DMS53 treated with DMSO at 0.1 percent for 48 hours (cell line): ENCODE measurements at regions not wholly inside any gene's neighbourhood (a gene's known extent, or its start where the extent isn't known, plus 50 kb on each side); places are given as distances from the start of the nearest gene placed in this dataset.
"Not testable (repeated sequence)": the region's sequence is repeated elsewhere in the genome, so short reads cannot be mapped to it uniquely, and the experiment has no call there.

Experiments
- DNase-seq: peaks from one replicate; lab custom pipeline; 2025; ENCODE audit not compliant: unreplicated experiment; lab: John Stamatoyannopoulos, UW

- DNase-seq = no peak
These were observed 99.6 kb upstream of the RGS1 start for GRCh38 chr1:192475970-192476369.

- peak; percentile 54 for DNase-seq
These were observed 98.7 kb upstream of the RGS1 start for GRCh38 chr1:192476802-192477298.

GRCh38 chr1:192477630-192478029 lies 97.9 kb upstream of the RGS1 start:
- DNase-seq = peak; percentile 61

DNA sequence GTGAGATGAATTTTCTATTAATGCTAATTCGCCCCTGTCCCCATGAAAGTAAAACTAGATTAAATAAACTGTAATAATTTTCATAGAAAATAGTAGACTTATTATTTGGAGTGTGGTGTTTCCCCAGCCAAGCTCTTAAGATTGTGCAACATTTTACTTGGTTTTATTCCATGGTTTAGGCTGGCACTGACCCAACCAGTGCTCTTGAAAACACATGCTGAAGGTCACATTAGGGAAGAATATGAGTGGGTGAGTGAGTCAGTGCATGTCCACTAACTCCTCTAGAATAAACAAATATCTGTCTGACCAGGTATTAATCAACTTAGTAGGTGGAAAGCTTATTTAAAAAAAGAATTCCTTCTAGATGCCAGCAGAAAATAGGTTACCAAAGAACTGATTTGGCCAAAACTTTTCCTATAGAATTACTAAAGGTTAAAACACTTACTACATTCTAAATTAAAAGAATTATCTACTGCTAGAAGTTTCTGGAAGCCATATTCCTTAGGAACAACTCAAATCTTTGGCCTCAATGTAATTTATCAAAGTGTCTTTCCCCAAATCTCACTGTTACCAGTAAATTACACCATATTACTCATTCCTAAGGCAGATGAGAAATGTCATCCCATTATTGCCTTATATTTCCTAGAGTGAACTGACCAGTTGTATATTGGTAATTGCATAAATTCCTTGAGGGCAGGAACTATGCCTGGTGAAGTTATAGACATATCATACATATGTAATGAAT lies 89.7 kb upstream of the RGS1 start:
- peak; percentile 73 for DNase-seq

GRCh38 chr1:192488058-192488457 lies 87.5 kb upstream of the RGS1 start:
- no peak for DNase-seq

- no peak for DNase-seq
These were observed 86.5 kb upstream of the RGS1 start for GRCh38 chr1:192489047-192489446.

GRCh38 chr1:192489748-192490147 lies 85.8 kb upstream of the RGS1 start:
- DNase-seq = peak; percentile 90

DNA sequence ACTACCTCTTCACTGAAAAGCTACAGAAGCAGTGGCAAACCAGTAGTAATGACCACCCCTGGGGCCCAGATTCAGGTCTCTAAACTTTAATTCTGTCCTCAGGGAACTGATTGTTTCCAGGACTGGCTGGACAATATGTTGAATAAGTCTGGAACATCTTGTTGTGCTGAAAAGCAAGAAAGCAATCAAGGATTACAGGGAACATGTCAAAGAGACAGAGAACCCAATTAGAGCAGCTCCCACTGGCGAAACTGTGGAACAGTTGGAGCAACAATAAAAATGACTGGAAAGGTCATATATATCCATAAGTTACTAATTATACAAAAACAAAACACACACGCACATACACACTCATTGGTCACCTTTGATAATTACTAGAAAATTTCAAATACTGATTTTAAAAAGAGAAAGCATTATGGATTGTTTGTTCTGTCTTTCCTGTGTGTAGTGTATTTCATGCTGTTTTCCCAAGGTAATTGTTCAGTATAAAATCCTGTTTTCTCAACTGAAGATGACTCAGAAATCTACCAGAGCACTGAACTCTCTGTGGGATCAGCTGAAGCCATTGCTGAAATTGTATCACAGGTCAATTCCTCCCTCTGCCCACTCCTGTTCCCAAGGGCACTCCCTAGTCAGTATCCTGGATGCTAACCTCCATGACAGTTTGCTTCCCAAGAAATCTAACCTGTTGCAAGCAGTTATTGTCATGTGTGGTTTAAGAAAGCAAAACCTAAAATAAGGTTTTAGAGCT lies 83.6 kb upstream of the RGS1 start:
- no peak for DNase-seq

GRCh38 chr1:192493584-192493983 lies 82.0 kb upstream of the RGS1 start:
- DNase-seq = no peak

- no peak for DNase-seq
These were observed 79.1 kb upstream of the RGS1 start for GRCh38 chr1:192496369-192497056.

GRCh38 chr1:192497214-192497794 lies 78.3 kb upstream of the RGS1 start:
- DNase-seq = no peak

- not testable (repeated sequence) for DNase-seq
These were observed 77.5 kb upstream of the RGS1 start for GRCh38 chr1:192498092-192498491.

DNA sequence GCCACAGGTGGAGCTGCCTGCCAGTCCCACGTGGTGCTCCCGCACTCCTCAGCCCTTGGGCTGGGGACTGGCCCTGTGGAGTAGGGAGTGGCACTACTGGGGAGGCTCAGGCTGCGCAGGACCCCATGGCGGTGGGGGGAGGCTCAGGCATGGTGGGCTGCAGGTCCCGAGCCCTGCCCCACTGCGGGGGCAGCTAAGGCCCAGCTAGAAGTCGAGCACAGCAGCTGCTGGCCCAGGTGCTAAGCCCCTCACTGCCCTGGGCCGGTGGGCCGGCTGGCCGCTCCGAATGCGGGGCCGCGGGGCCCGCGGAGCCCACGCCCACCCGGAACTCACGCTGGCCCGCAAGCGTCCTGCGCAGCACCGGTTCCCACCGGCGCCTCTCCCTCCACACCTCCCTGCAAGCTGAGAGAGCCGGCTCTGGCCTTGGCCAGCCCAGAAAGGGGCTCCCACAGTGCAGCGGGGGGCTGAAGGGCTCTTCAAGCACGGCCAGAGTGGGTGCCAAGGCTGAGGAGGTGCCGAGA lies 76.5 kb upstream of the RGS1 start:
- not testable (repeated sequence) for DNase-seq

DNA sequence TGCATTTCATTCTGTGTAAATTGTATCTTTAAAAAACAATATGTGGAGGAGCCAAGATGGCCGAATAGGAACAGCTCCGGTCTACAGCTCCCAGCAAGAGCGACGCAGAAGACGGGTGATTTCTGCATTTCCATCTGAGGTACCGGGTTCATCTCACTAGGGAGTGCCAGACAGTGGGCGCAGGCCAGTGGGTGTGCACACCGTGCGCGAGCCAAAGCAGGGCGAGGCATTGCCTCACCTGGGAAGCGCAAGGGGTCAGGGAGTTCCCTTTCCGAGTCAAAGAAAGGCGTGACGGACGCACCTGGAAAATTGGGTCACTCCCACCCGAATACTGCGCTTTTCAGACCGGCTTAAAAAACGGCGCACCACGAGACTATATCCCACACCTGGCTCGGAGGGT lies 75.0 kb upstream of the RGS1 start:
- DNase-seq = not testable (repeated sequence)

GRCh38 chr1:192506741-192507155 lies 68.8 kb upstream of the RGS1 start:
- DNase-seq = no peak

GRCh38 chr1:192512426-192513162 lies 63.0 kb upstream of the RGS1 start:
- no peak for DNase-seq

DNA sequence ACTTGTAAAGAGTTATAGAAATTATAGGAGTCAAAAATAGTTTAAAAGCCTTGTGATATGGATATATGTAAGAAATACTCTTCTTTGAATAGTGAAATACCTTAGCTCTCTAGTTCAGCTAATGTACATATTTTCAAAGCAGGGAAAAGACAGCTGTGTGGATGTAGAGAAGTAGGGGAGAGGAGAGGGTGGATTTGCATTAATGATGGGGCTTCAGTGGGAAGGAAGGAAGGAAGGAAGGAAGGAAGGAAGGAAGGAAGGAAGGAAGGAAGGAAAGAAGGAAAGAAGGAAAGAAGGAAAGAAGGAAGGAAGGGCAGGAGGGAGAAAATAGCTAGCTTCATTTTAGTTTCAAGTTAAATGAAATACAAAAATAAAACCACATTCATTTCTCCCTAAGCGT lies 62.4 kb upstream of the RGS1 start:
- DNase-seq = no peak

DNA sequence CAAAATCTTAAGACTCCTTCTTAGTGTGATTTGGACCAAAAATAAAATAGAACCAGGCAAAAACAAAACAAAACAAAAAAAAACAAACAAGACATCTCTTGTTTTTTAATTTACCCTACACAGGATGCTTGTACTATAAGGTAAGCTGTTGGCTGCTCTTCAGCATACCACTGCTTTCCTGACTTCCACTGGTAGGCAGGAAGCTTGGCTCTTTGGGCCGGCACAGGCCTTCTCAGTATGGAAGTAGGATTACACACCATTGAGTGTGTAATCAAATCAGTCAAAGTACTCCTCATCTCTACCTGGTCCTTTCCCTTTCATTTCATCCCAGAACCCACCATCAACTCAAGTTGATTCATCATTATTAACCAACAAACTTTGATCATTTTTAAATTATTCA lies 61.9 kb upstream of the RGS1 start:
- no peak for DNase-seq

- peak; percentile 52 for DNase-seq
These were observed 58.7 kb upstream of the RGS1 start for GRCh38 chr1:192516776-192517297.

GRCh38 chr1:192517716-192518355 lies 57.7 kb upstream of the RGS1 start:
- not testable (repeated sequence) for DNase-seq
